22Rv1 (cell line): ENCODE measurements at regions not wholly inside any gene's neighbourhood (a gene's known extent, or its start where the extent isn't known, plus 50 kb on each side); places are given as distances from the start of the nearest gene placed in this dataset.

Experiments
- H3K27ac ChIP-seq: fragments of 450-650 bp; 2 replicates; pipeline ENCODE4 v1.5.1; 2017
- CTCF ChIP-seq: fragments of 450-650 bp; IDR thresholded peaks from 2 replicates; pipeline ENCODE4 v1.5.1; 2017; ENCODE audit warnings: mild to moderate bottlenecking
- ZFX ChIP-seq: fragments of 450-650 bp; IDR thresholded peaks from 2 replicates; pipeline ENCODE4 v1.6.1; 2017; ENCODE audit warnings: antibody characterized with exemption, borderline replicate concordance

DNA sequence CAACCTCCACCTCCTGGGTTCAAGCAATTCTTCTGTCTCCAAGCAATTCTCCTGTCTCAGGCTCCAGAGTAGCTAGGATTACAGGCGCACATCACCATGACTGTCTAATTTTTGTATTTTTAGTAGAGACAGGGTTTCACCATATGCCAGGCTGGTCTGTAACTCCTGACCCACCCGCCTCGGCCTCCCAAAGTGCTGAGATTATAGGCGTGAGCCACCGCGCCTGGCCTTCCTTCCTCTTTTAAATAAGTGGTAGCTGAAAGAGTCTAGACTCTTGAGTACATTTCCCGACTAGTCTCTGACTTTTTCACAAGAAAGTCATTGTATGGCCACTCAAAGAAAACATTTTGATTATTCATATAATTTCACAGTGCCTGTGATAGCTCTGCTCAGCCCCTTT lies 636.2 kb upstream of the ANKRD30A start:
- TF ChIP-seq CTCF: no peak
- TF ChIP-seq ZFX: no peak
- no peak overlapping the region for H3K27ac ChIP-seq

GRCh38 chr10:36488579-36488978 lies 636.8 kb upstream of the ANKRD30A start:
- TF ChIP-seq CTCF (no peak), ZFX (no peak)
- no peak overlapping the region for H3K27ac ChIP-seq

DNA sequence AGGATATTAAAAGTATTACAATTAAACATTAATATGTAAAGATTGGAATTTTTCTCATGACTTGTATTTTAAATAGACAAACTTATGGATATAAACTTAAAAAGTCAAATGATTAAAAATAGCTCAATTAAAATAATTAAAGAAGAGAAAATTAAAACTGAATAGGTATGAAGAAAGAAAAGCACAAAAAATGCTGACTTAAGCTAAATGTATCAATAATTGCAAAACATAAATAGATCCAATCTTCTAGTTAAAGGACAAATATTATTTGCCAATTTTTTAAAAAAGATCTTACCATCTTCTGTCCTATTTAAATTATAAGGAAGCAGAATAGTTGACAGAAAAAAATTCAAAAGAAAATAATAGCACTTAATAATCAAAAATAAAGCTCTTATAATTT lies 646.3 kb upstream of the ANKRD30A start:
- H3K27ac ChIP-seq: no peak overlapping the region
- no peak for TF ChIP-seq ZFX
- TF ChIP-seq CTCF: no peak

GRCh38 chr10:36476399-36476798 lies 649.0 kb upstream of the ANKRD30A start:
- TF ChIP-seq ZFX (no peak), CTCF (no peak)
- no peak overlapping the region for H3K27ac ChIP-seq

GRCh38 chr10:36475746-36476145 lies 649.7 kb upstream of the ANKRD30A start:
- no peak overlapping the region for H3K27ac ChIP-seq
- TF ChIP-seq ZFX: no peak
- no peak for TF ChIP-seq CTCF

- TF ChIP-seq CTCF (no peak), ZFX (no peak)
- no peak overlapping the region for H3K27ac ChIP-seq
These were observed 650.9 kb upstream of the ANKRD30A start for GRCh38 chr10:36474456-36474855.

- no peak for TF ChIP-seq ZFX
- TF ChIP-seq CTCF: no peak
- H3K27ac ChIP-seq: no peak overlapping the region
These were observed 652.3 kb upstream of the ANKRD30A start for GRCh38 chr10:36473122-36473521.
